HG03175 (cell line): ENCODE measurements at regions not wholly inside any gene's neighbourhood (a gene's known extent, or its start where the extent isn't known, plus 50 kb on each side); places are given as distances from the start of the nearest gene placed in this dataset.

Source experiments
- ATAC-seq: cut with Tn5 transposase; IDR thresholded peaks from one replicate; pipeline ENCODE4 v1.9.1; 2021; ENCODE audit warnings: mild to moderate bottlenecking, moderate library complexity; ENCODE audit not compliant: unreplicated experiment

GRCh38 chr6:147755999-147756398, 247.5 kb downstream of the SAMD5 start:
- no peak for ATAC-seq

DNA sequence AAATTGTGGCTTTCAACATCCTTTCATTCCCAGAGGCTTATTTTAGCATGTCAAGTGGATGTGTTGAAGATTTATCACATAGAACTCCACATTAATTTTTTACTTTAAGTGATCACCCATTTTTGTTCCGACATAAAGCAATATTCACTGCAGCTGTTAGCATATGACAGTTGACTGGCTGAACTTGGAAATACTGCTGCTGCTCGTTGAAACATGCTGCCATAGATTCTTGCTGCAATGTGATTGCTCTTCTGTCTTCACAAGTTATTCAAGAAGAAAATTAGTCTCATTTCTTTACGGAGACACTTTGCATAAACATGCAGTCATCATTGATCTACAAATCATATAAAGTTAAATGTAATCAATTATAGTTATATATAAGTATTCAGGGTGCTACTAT, 248.4 kb downstream of the SAMD5 start:
- no peak for ATAC-seq

GRCh38 chr6:147757291-147757690, 248.8 kb downstream of the SAMD5 start:
- ATAC-seq, result no peak

GRCh38 chr6:147758303-147758702, 249.8 kb downstream of the SAMD5 start:
- no peak for ATAC-seq

GRCh38 chr6:147759093-147759492, 250.6 kb downstream of the SAMD5 start:
- ATAC-seq, result no peak

- ATAC-seq, result no peak
These were observed 251.0 kb downstream of the SAMD5 start for GRCh38 chr6:147759536-147759935.

GRCh38 chr6:147765541-147765940, 257.1 kb downstream of the SAMD5 start:
- no peak for ATAC-seq

DNA sequence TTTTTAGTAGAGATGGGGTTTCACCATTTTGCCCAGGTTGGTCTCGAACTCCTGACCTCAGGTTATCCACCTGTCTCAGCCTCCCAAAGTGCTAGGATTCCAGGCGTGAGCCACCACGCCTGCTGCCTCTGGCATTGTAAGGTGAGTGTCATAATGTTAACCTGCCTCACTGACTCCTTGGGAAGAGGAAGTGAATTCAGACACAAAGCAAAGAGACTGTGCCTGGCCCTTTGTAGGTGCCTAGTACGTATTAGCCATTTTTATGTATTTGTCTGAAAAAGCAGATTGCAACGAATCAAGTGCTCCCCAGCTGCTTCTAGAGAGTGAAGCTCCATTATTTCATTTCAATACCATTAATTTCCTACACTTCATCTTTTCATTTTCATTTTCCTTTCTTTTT, 260.5 kb downstream of the SAMD5 start:
- ATAC-seq, result no peak

- ATAC-seq, result no peak
These were observed 261.1 kb downstream of the SAMD5 start for GRCh38 chr6:147769496-147770087.

DNA sequence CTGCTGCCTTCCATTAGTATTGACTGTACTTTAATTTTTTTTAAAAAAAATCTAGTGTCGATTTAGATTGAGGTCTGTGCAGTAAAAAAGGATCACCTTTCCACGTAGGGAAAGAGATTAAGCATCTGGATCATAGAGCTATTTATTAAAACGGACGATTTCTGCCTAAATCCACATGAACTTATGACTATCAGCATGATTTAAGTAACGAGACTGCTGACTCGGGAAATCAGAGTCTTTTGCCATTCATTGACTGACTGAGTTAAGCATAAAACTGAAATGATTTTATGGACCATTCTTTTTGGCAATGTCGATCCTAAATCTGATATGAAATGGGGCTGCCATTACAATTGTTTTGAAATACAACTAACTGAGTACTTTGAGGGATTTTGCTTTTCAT, 261.7 kb downstream of the SAMD5 start:
- no peak for ATAC-seq

GRCh38 chr6:147772724-147773123, 264.2 kb downstream of the SAMD5 start:
- no peak for ATAC-seq

GRCh38 chr6:147774856-147775255, 266.4 kb downstream of the SAMD5 start:
- ATAC-seq, result no peak

- ATAC-seq, result no peak
These were observed 268.2 kb downstream of the SAMD5 start for GRCh38 chr6:147776631-147777213.

DNA sequence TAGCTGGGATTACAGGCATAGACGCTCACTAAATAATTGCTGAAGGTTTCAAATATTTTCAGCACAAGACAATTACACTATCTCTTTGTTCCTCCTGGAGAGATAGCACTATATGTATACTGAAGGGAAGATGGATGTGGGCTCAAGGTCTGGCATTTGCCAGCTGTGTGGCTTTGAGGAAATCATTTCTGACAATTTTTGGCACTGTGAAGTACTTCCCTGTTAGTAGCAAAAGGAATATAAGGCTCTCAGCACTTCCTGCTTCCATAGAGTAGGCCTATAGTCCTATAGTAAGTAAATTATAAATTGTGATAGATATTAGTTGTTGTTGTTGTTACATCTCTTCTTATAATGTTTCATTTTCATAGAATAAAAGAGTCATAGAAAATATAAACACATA, 271.1 kb downstream of the SAMD5 start:
- no peak for ATAC-seq

DNA sequence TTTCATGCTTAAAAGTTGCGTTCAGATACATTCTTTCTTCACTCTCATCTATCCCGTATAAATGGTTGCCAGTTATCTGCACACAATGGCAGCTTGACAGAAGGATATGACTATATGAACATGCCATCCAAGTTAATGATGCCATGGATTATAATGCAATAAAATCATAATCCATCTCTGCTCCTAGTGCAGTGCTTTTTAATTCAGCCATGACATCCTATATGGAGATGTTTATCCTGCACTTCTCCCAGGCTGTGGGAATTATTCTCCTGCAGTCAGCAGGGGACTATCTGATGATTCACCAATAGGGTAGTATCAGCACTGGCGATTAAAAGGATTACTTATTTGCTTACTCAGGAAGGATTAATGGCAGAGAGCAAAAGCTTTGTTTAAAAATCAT, 273.8 kb downstream of the SAMD5 start:
- no peak for ATAC-seq

- no peak for ATAC-seq
These were observed 275.9 kb downstream of the SAMD5 start for GRCh38 chr6:147784371-147784770.

DNA sequence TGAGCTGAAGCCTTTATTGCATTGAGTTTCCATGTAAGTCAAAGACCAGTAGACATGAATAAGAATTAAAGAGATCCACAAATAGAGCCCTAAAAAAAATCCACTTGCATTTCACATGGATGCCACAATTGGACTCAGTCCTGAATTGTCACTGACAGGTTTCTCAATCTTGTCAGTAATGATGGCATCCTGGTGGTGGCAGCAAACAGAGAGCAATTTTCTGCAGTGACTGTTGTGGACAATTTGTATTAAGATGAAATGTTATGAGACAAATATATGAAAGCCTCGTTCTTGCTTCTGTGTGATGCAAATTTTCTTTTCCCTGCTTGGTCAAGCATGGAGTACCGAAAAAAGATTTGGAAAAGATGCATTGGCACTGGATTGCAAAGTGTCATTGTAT, 278.9 kb downstream of the SAMD5 start:
- no peak for ATAC-seq

- ATAC-seq, result no peak
These were observed 281.0 kb downstream of the SAMD5 start for GRCh38 chr6:147789430-147789947.

- ATAC-seq, result no peak
These were observed 285.6 kb downstream of the SAMD5 start for GRCh38 chr6:147793871-147794643.

DNA sequence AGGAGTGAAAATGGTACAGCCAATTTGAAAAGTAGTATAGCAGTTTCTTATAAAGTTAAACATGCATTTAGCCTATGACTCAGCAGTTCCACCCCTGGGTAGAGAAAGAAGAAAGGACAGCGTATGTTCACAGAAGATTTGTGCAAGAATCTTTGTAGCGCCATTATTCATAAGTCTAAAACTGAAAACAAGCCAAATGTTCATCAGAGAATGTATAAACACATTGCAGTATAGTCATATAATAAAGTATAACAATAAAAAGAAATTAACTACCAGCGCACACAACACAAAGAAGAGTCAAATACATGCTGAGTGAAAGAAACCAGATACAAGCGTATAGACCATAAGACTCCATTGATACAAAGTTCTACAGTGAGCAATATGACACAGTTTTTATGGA, 294.0 kb downstream of the SAMD5 start:
- ATAC-seq, result no peak

- ATAC-seq, result no peak
These were observed 296.7 kb downstream of the SAMD5 start for GRCh38 chr6:147805155-147805554.

DNA sequence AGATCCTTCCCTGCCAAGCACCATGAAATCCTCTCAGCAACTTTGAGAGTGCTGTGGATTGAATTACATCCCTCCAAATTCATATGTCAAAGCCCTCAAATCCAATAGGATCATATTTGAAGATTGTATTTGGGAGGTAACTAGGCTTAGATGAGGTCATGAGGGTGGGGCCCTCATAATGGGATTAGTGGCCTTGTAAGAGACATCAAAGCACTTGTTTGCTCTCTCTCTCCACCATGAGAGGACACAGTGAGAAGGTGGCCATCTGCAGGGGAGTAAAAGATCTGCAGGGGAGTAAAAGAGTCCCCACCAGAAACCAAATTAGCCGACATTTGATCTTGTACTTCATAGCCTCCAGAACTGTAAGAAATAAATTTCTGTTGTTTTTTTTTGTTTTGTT, 298.2 kb downstream of the SAMD5 start:
- ATAC-seq, result no peak
